HepG2 (cell line): ENCODE measurements at regions not wholly inside any gene's neighbourhood (a gene's known extent, or its start where the extent isn't known, plus 50 kb on each side); places are given as distances from the start of the nearest gene placed in this dataset.
A peak's percentile ranks its signal among the peaks of the same experiment; 100 is the strongest.

ENCODE experiments used
- ARNT ChIP-seq: fragments of 450-650 bp; IDR thresholded peaks from 2 replicates; pipeline ENCODE4 v1.6.1; 2017
- FOXJ3 ChIP-seq: sonication (generic); formaldehyde crosslinking; IDR thresholded peaks from 2 replicates; pipeline ENCODE4 v1.4.0; 2020; ENCODE audit warnings: missing genetic modification reagents, mild to moderate bottlenecking, borderline replicate concordance
- FOXK2 ChIP-seq: fragments of 450-650 bp; IDR thresholded peaks from 2 replicates; pipeline ENCODE4 v1.6.1; 2016
- HCFC1 ChIP-seq: fragments of 150-350 bp; IDR thresholded peaks from 2 replicates; pipeline ENCODE4 v1.6.1; 2014; ENCODE audit warnings: low read depth, low read length
- KLF6 ChIP-seq: IDR thresholded peaks from 2 replicates; pipeline ENCODE4 v1.8.0; 2016; ENCODE audit warnings: missing biosample characterization, missing genetic modification reagents
- MAFG ChIP-seq: sonication (generic); formaldehyde crosslinking; IDR thresholded peaks from 2 replicates; pipeline ENCODE4 v1.5.1; 2020; ENCODE audit warnings: mild to moderate bottlenecking, missing genetic modification reagents
- POLR2G ChIP-seq: fragments of 200-400 bp; formaldehyde crosslinking; IDR thresholded peaks from 2 replicates; pipeline ENCODE4 v1.6.1; 2018; ENCODE audit warnings: mild to moderate bottlenecking, low read depth, low read length, moderate library complexity
- ZNF562 ChIP-seq: sonication (generic); formaldehyde crosslinking; IDR thresholded peaks from 2 replicates; pipeline ENCODE4 v1.8.0; 2022; ENCODE audit warnings: missing genetic modification reagents, borderline replicate concordance
- ZNF569 ChIP-seq: sonication (generic); formaldehyde crosslinking; IDR thresholded peaks from 2 replicates; pipeline ENCODE4 v1.5.0; 2020; ENCODE audit warnings: mild to moderate bottlenecking, missing genetic modification reagents, moderate library complexity, borderline replicate concordance
- TF ChIP-seq, protein P1 (sequence below): sonication (generic); formaldehyde crosslinking; IDR thresholded peaks from 2 replicates; pipeline ENCODE4 v1.5.0; 2020; ENCODE audit warnings: missing genetic modification reagents
- TF ChIP-seq, protein P2 (sequence below): sonication (generic); formaldehyde crosslinking; IDR thresholded peaks from 2 replicates; pipeline ENCODE4 v1.5.1; 2020; ENCODE audit warnings: missing genetic modification reagents, mild to moderate bottlenecking, borderline replicate concordance
- TF ChIP-seq, protein P3 (sequence below): sonication (generic); formaldehyde crosslinking; IDR thresholded peaks from 2 replicates; pipeline ENCODE4 v1.4.0; 2020; ENCODE audit warnings: missing genetic modification reagents, mild to moderate bottlenecking, borderline replicate concordance
- TF ChIP-seq, protein P4 (sequence below): sonication (generic); formaldehyde crosslinking; IDR thresholded peaks from 2 replicates; pipeline ENCODE4 v1.4.0; 2020; ENCODE audit warnings: missing genetic modification reagents
- TF ChIP-seq, protein P5 (sequence below): sonication (generic); formaldehyde crosslinking; IDR thresholded peaks from 2 replicates; pipeline ENCODE4 v1.5.1; 2020; ENCODE audit warnings: mild to moderate bottlenecking, moderate library complexity, missing genetic modification reagents
- TF ChIP-seq, protein P6 (sequence below): sonication (generic); formaldehyde crosslinking; IDR thresholded peaks from 2 replicates; pipeline ENCODE4 v1.8.1; 2022; ENCODE audit warnings: low read depth, mild to moderate bottlenecking, missing genetic modification reagents
- TF ChIP-seq, protein P7 (sequence below): sonication (generic); formaldehyde crosslinking; IDR thresholded peaks from 2 replicates; pipeline ENCODE4 v1.4.0; 2020; ENCODE audit warnings: mild to moderate bottlenecking, low read depth, missing genetic modification reagents

DNA sequence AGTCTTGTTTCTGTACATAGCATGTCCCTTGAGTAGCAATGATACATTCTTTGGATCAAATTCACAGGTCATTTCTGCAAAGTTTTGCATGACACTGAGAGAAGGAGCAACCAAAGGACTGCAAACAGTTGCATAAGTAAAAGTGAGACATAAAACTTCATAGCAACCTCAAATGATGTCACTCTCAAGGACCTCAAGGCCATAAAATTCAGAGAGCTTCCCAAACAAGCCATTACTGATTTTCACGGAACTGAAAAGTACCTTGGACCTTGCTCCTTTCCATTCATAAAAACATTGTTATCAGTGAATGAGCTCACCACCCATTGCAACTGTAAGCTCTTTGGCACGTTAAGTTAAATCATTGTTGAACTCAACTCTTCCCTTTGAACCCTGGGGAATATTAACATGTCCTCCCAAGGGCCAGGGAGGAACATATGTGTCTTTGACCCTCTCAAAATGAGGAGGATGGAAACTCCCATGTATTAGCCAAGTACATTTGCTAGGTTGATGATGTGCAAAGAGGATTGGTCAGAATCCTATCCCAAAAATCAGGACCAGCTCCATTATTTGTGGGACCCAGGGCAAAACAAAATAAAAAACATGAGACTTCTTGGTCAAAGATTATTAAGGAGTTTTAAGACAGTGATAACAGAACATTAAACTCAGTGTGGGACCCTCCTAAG, 275.0 kb upstream of the DYNLRB2 start (continued):
- peak; percentile 61; the same call in 1 of the 2 replicates for TF ChIP-seq ARNT
- TF ChIP-seq, protein P1, sequence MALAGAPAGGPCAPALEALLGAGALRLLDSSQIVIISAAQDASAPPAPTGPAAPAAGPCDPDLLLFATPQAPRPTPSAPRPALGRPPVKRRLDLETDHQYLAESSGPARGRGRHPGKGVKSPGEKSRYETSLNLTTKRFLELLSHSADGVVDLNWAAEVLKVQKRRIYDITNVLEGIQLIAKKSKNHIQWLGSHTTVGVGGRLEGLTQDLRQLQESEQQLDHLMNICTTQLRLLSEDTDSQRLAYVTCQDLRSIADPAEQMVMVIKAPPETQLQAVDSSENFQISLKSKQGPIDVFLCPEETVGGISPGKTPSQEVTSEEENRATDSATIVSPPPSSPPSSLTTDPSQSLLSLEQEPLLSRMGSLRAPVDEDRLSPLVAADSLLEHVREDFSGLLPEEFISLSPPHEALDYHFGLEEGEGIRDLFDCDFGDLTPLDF (CRISPR knock-in tag), result no peak
- TF ChIP-seq, protein P2, sequence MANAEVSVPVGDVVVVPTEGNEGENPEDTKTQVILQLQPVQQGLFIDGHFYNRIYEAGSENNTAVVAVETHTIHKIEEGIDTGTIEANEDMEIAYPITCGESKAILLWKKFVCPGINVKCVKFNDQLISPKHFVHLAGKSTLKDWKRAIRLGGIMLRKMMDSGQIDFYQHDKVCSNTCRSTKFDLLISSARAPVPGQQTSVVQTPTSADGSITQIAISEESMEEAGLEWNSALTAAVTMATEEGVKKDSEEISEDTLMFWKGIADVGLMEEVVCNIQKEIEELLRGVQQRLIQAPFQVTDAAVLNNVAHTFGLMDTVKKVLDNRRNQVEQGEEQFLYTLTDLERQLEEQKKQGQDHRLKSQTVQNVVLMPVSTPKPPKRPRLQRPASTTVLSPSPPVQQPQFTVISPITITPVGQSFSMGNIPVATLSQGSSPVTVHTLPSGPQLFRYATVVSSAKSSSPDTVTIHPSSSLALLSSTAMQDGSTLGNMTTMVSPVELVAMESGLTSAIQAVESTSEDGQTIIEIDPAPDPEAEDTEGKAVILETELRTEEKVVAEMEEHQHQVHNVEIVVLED, result peak; percentile 25; the same call in 1 of the 2 replicates
- peak; percentile 79; the same call in 1 of the 2 replicates for TF ChIP-seq KLF6 (CRISPR knock-in tag)
- TF ChIP-seq MAFG, result no peak
- peak; percentile 97 for TF ChIP-seq FOXJ3
- no peak for TF ChIP-seq ZNF569 (CRISPR knock-in tag)
- TF ChIP-seq, protein P3, sequence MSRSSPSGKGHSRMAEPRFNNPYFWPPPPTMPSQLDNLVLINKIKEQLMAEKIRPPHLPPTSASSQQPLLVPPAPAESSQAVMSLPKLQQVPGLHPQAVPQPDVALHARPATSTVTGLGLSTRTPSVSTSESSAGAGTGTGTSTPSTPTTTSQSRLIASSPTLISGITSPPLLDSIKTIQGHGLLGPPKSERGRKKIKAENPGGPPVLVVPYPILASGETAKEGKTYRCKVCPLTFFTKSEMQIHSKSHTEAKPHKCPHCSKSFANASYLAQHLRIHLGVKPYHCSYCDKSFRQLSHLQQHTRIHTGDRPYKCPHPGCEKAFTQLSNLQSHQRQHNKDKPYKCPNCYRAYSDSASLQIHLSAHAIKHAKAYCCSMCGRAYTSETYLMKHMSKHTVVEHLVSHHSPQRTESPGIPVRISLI (CRISPR knock-in tag), result peak; percentile 60; the same call in 1 of the 2 replicates
- no peak for TF ChIP-seq ZNF562
- no peak for TF ChIP-seq FOXK2
- no peak for TF ChIP-seq POLR2G
- TF ChIP-seq, protein P4, sequence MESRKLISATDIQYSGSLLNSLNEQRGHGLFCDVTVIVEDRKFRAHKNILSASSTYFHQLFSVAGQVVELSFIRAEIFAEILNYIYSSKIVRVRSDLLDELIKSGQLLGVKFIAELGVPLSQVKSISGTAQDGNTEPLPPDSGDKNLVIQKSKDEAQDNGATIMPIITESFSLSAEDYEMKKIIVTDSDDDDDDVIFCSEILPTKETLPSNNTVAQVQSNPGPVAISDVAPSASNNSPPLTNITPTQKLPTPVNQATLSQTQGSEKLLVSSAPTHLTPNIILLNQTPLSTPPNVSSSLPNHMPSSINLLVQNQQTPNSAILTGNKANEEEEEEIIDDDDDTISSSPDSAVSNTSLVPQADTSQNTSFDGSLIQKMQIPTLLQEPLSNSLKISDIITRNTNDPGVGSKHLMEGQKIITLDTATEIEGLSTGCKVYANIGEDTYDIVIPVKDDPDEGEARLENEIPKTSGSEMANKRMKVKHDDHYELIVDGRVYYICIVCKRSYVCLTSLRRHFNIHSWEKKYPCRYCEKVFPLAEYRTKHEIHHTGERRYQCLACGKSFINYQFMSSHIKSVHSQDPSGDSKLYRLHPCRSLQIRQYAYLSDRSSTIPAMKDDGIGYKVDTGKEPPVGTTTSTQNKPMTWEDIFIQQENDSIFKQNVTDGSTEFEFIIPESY (CRISPR knock-in tag), result 0 out of 2 replicates have a peak, but pooled peaks have one; percentile 6
- TF ChIP-seq, protein P5, sequence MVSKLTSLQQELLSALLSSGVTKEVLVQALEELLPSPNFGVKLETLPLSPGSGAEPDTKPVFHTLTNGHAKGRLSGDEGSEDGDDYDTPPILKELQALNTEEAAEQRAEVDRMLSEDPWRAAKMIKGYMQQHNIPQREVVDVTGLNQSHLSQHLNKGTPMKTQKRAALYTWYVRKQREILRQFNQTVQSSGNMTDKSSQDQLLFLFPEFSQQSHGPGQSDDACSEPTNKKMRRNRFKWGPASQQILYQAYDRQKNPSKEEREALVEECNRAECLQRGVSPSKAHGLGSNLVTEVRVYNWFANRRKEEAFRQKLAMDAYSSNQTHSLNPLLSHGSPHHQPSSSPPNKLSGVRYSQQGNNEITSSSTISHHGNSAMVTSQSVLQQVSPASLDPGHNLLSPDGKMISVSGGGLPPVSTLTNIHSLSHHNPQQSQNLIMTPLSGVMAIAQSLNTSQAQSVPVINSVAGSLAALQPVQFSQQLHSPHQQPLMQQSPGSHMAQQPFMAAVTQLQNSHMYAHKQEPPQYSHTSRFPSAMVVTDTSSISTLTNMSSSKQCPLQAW, result peak; percentile 89
- TF ChIP-seq HCFC1, result no peak
- TF ChIP-seq, protein P6, sequence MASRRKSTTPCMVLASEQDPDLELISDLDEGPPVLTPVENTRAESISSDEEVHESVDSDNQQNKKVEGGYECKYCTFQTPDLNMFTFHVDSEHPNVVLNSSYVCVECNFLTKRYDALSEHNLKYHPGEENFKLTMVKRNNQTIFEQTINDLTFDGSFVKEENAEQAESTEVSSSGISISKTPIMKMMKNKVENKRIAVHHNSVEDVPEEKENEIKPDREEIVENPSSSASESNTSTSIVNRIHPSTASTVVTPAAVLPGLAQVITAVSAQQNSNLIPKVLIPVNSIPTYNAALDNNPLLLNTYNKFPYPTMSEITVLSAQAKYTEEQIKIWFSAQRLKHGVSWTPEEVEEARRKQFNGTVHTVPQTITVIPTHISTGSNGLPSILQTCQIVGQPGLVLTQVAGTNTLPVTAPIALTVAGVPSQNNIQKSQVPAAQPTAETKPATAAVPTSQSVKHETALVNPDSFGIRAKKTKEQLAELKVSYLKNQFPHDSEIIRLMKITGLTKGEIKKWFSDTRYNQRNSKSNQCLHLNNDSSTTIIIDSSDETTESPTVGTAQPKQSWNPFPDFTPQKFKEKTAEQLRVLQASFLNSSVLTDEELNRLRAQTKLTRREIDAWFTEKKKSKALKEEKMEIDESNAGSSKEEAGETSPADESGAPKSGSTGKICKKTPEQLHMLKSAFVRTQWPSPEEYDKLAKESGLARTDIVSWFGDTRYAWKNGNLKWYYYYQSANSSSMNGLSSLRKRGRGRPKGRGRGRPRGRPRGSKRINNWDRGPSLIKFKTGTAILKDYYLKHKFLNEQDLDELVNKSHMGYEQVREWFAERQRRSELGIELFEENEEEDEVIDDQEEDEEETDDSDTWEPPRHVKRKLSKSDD (CRISPR knock-in tag), result peak; percentile 85; the same call in 1 of the 2 replicates
- TF ChIP-seq, protein P7, sequence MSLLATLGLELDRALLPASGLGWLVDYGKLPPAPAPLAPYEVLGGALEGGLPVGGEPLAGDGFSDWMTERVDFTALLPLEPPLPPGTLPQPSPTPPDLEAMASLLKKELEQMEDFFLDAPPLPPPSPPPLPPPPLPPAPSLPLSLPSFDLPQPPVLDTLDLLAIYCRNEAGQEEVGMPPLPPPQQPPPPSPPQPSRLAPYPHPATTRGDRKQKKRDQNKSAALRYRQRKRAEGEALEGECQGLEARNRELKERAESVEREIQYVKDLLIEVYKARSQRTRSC (CRISPR knock-in tag), result no peak
